Cardiac fibroblast (primary cell): ENCODE measurements at regions not wholly inside any gene's neighbourhood (a gene's known extent, or its start where the extent isn't known, plus 50 kb on each side); places are given as distances from the start of the nearest gene placed in this dataset.

Experiments
- DNase-seq, 2 donors: peaks; one replicate each; pipeline versions ENCODE4 v3.0.0 to v3.0.0-alpha.2; 2010; ENCODE audit warnings: low read depth in 2 of 2
- H3K4me3 ChIP-seq, 2 donors: replicated peaks in 1 of 2; 1 replicate in 1 of 2; 2 replicates in 1 of 2; pipeline ENCODE4 v1.5.1; 2011; ENCODE audit warnings: low read depth in 2 of 2, low read length in 2 of 2, mild to moderate bottlenecking in 2 of 2, moderate library complexity in 1 of 2
- CTCF ChIP-seq: IDR thresholded peaks from one replicate; pipeline ENCODE4 v1.5.1; 2011; ENCODE audit warnings: low read depth, mild to moderate bottlenecking, low read length, inconsistent platforms

GRCh38 chr3:24670871-24671270, 176.2 kb upstream of the THRB start:
- no peak overlapping the region for H3K4me3 ChIP-seq
- DNase-seq, result no peak
- no peak for TF ChIP-seq CTCF

GRCh38 chr3:24673596-24673995, 178.9 kb upstream of the THRB start:
- DNase-seq, result no peak
- no peak overlapping the region for H3K4me3 ChIP-seq
- TF ChIP-seq CTCF, result no peak

- H3K4me3 ChIP-seq, result no peak overlapping the region
- peak in 1 of 2 donors; percentile 15 for DNase-seq
These were observed 179.6 kb upstream of the THRB start for GRCh38 chr3:24674261-24674660.

GRCh38 chr3:24678021-24678420, 183.4 kb upstream of the THRB start:
- peak overlapping the region in 1 of 2 donors; percentile 15 for H3K4me3 ChIP-seq
- no peak for TF ChIP-seq CTCF
- DNase-seq, result no peak

More at GRCh38 chr3:24674261-24674660, 179.6 kb upstream of the THRB start:
- no peak for TF ChIP-seq CTCF

- peak; percentile 87 to 94 for DNase-seq
- H3K4me3 ChIP-seq, result peak overlapping the region in 1 of 2 donors; percentile 15
- TF ChIP-seq CTCF, result no peak
These were observed 183.8 kb upstream of the THRB start for GRCh38 chr3:24678421-24678865.

- DNase-seq, result no peak
- no peak for TF ChIP-seq CTCF
- H3K4me3 ChIP-seq, result no peak overlapping the region
These were observed 184.8 kb upstream of the THRB start for GRCh38 chr3:24679429-24679828.
